Kidney (tissue), 13 donors: ENCODE measurements at regions not wholly inside any gene's neighbourhood (a gene's known extent, or its start where the extent isn't known, plus 50 kb on each side); places are given as distances from the start of the nearest gene placed in this dataset.

Experiments used
- DNase-seq, 5 donors: peaks; one replicate each; pipeline ENCODE4 v3.0.0-alpha.2; 2013 to 2020
- FAIRE-seq: peaks from 2 replicates; lab custom pipeline; 2012; peaks lifted over from hg19 to GRCh38; lab: Jason Lieb, UNC
- H3K27ac ChIP-seq, 2 donors: one replicate each; pipeline ENCODE4 v1.7.0; 2013; ENCODE audit warnings: low read depth in 2 of 2, low read length in 2 of 2, inconsistent platforms in 1 of 2
- H3K27me3 ChIP-seq: one replicate; pipeline ENCODE4 v1.7.1; 2013; ENCODE audit warnings: low read length, inconsistent platforms; ENCODE audit not compliant: control insufficient read depth, insufficient read depth
- H3K36me3 ChIP-seq, 3 donors: one replicate each; pipeline versions ENCODE4 v1.7.0 to v1.7.1; 2013; ENCODE audit warnings: low read length in 3 of 3, control low read depth in 1 of 3, inconsistent platforms in 1 of 3; ENCODE audit not compliant: insufficient read depth in 3 of 3, control insufficient read depth in 2 of 3
- H3K4me1 ChIP-seq, 3 donors: one replicate each; pipeline versions ENCODE4 v1.7.0 to v1.7.1; 2013; ENCODE audit warnings: low read length in 3 of 3, inconsistent platforms in 1 of 3, low read depth in 1 of 3; ENCODE audit not compliant: control insufficient read depth in 2 of 3, insufficient read depth in 2 of 3
- H3K4me3 ChIP-seq, 3 donors: one replicate each; pipeline versions ENCODE4 v1.7.0 to v1.8.1; 2013; ENCODE audit warnings: low read length in 3 of 3, control low read depth in 1 of 3, inconsistent platforms in 1 of 3
- H3K9ac ChIP-seq, 3 donors: one replicate each; pipeline versions ENCODE4 v1.7.0 to v1.7.1; 2013; ENCODE audit warnings: low read length in 3 of 3, control low read depth in 1 of 3, inconsistent platforms in 1 of 3
- H3K9me3 ChIP-seq, 3 donors: one replicate each; pipeline versions ENCODE4 v1.7.0 to v1.7.1; 2013; ENCODE audit warnings: low read length in 3 of 3, control low read depth in 1 of 3, inconsistent platforms in 1 of 3; ENCODE audit not compliant: control insufficient read depth in 2 of 3, insufficient read depth in 1 of 3
- CTCF ChIP-seq: IDR thresholded peaks from 3 replicates; pipeline ENCODE4 v1.5.1; 2012; ENCODE audit warnings: mild to moderate bottlenecking, moderate library complexity, borderline replicate concordance; ENCODE audit not compliant: insufficient read depth; ENCODE audit errors: extremely low read depth
- intact Hi-C: fragments of 100-400 bp; cut with DNase I; formaldehyde crosslinking; loops from one replicate; pipeline ENCODE4 v1.11.1; 2022
- donor health status: control.
- donor health status: control.
- donor health status: control.
- donor health status: control.
- donor health status: control.
- donor health status: DM: yes; HTN: yes; CAD: no.
- donor health status: Normal renal cell carcinoma (clear cell type).

- no peak overlapping the region for H3K4me3 ChIP-seq
- no peak overlapping the region for H3K27ac ChIP-seq
- intact Hi-C loops = no loop called here
- no peaks in the 10 kb centered on the region for H3K27me3 ChIP-seq
- DNase-seq (no peak), FAIRE-seq (no peak)
- no peak overlapping the region for H3K9ac ChIP-seq
- TF ChIP-seq CTCF = no peak
- H3K36me3 ChIP-seq = no peaks in the 10 kb centered on the region
- H3K4me1 ChIP-seq = peaks cover 3 to 15% (median 7%) of the 10 kb centered on the region in 3 donors
- no peaks in the 10 kb centered on the region for H3K9me3 ChIP-seq
These were observed 158.4 kb downstream of the LY86 start for GRCh38 chr6:6746970-6747338.

- no peak for TF ChIP-seq CTCF
- Histone ChIP-seq H3K4me3 (no peak overlapping the region), H3K9ac (no peak overlapping the region), H3K4me1 (peaks cover 4 to 18% (median 9%) of the 10 kb centered on the region in 3 donors), H3K27ac (no peak overlapping the region), H3K9me3 (no peaks in the 10 kb centered on the region), H3K36me3 (no peaks in the 10 kb centered on the region), H3K27me3 (no peaks in the 10 kb centered on the region)
- intact Hi-C loops = no loop called here
- DNase-seq (no peak), FAIRE-seq (no peak)
These were observed 158.9 kb downstream of the LY86 start for GRCh38 chr6:6747371-6747770.

- DNase-seq (no peak), FAIRE-seq (no peak)
- Histone ChIP-seq H3K36me3 (no peaks in the 10 kb centered on the region), H3K27ac (no peak overlapping the region), H3K9me3 (no peaks in the 10 kb centered on the region), H3K4me1 (peaks cover 9 to 22% (median 9%) of the 10 kb centered on the region in 3 donors), H3K4me3 (no peak overlapping the region), H3K27me3 (no peaks in the 10 kb centered on the region), H3K9ac (no peak overlapping the region)
- no peak for TF ChIP-seq CTCF
- intact Hi-C loops = no loop called here
These were observed 159.5 kb downstream of the LY86 start for GRCh38 chr6:6748001-6748400.
